ENCODE measurements at regions not wholly inside any gene's neighbourhood (a gene's known extent, or its start where the extent isn't known, plus 50 kb on each side); places are given as distances from the start of the nearest gene placed in this dataset.

GRCh38 chr3:28114893-28115292 lies 126.5 kb upstream of the CMC1 start (continued):
- TF ChIP-seq MAFK (conservative IDR thresholded peaks at IDR 0.05 in 1 of 2, IDR thresholded peaks at IDR 0.05 in 1 of 2; ENCODE audit: low read length in 2 of 2) (peak in 1 of 2 experiments; percentile 16; a peak in 1 of 4 replicates), ZBTB38 (CRISPR knock-in tag; IDR thresholded peaks at IDR 0.05) (no peak), HMG20B (CRISPR knock-in tag; conservative IDR thresholded peaks at IDR 0.05) (no peak), SOX5 (CRISPR knock-in tag; IDR thresholded peaks at IDR 0.05; ENCODE audit: borderline replicate concordance) (peak; percentile 81; the same call in 1 of the 2 replicates), ZNF687 (CRISPR knock-in tag; IDR thresholded peaks at IDR 0.05) (no peak), KDM6A (CRISPR knock-in tag; IDR thresholded peaks at IDR 0.05; ENCODE audit: low read depth) (peak; percentile 86), RORA (CRISPR knock-in tag; IDR thresholded peaks at IDR 0.05) (no peak), ATAD3A (CRISPR knock-in tag; IDR thresholded peaks at IDR 0.05) (no peak), ERF (CRISPR knock-in tag; IDR thresholded peaks at IDR 0.05) (peak; percentile 91), THAP8 (CRISPR knock-in tag; IDR thresholded peaks at IDR 0.05; ENCODE audit: borderline replicate concordance) (no peak), HDAC1 (CRISPR knock-in tag; IDR thresholded peaks at IDR 0.05) (peak; percentile 94), ZNF513 (CRISPR knock-in tag; conservative IDR thresholded peaks at IDR 0.05) (no peak), BCL6 (CRISPR knock-in tag; IDR thresholded peaks at IDR 0.05) (peak; percentile 82), NFAT5 (CRISPR knock-in tag; IDR thresholded peaks at IDR 0.05) (no peak), FOXK1 (CRISPR knock-in tag; IDR thresholded peaks at IDR 0.05; ENCODE audit: borderline replicate concordance, low read depth) (peak; percentile 96), MTA3 (CRISPR knock-in tag; IDR thresholded peaks at IDR 0.05) (no peak), ZNF614 (CRISPR knock-in tag; IDR thresholded peaks at IDR 0.05; ENCODE audit: borderline replicate concordance) (peak; percentile 95)

Data from HepG2 (cell line).